C4-2B (cell line): ENCODE measurements at regions not wholly inside any gene's neighbourhood (a gene's known extent, or its start where the extent isn't known, plus 50 kb on each side); places are given as distances from the start of the nearest gene placed in this dataset.

Experiments used
- H3K27ac ChIP-seq: fragments of 450-650 bp; 2 replicates; pipeline ENCODE4 v1.5.1; 2017
- ZFX ChIP-seq: fragments of 450-650 bp; IDR thresholded peaks from 2 replicates; pipeline ENCODE4 v1.6.1; 2017
- TF ChIP-seq, protein P1 (sequence below): fragments of 450-650 bp; conservative IDR thresholded peaks from 2 replicates; pipeline ENCODE4 v1.5.1; 2017; ENCODE audit warnings: mild to moderate bottlenecking

DNA sequence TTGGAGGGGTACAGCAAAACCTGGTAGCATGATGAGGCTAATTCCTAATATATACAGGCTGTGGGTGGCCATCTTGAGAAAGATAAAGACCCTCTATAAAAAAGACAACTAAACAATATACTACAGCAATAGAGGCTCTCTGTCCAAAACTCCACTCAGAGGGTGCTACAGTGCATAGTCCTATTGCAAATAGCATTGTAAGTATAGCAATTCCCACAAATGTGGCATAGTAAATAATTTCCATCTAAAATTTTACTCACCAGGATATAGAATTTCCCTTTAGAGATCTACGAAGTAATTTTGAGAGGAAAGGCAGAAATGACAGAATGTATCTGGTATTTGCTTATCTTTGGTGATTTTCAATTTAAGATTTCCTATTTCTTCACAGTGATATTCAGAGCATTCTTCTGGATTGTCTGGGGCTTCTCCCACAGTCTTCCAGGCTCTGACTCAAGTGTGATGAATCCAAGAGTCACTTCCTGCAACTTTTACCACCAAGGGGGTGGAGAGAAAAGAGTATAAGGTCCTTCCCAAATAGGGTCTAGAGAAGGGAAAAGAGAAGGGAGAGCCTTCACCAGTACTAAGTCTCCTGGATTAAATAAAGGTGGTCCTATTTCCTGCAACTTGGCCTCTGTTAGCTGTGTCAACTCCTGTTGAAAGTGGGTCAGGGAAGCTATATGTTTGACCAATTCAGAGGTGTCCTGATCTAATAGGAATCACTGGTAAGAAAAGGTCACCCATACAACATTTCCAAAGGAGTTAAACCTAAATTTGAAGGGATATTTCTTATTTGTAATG lies 1054.7 kb upstream of the CNTN5 start:
- no peak overlapping the region for H3K27ac ChIP-seq
- TF ChIP-seq, protein P1, sequence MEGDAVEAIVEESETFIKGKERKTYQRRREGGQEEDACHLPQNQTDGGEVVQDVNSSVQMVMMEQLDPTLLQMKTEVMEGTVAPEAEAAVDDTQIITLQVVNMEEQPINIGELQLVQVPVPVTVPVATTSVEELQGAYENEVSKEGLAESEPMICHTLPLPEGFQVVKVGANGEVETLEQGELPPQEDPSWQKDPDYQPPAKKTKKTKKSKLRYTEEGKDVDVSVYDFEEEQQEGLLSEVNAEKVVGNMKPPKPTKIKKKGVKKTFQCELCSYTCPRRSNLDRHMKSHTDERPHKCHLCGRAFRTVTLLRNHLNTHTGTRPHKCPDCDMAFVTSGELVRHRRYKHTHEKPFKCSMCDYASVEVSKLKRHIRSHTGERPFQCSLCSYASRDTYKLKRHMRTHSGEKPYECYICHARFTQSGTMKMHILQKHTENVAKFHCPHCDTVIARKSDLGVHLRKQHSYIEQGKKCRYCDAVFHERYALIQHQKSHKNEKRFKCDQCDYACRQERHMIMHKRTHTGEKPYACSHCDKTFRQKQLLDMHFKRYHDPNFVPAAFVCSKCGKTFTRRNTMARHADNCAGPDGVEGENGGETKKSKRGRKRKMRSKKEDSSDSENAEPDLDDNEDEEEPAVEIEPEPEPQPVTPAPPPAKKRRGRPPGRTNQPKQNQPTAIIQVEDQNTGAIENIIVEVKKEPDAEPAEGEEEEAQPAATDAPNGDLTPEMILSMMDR: no peak
- TF ChIP-seq ZFX: no peak

DNA sequence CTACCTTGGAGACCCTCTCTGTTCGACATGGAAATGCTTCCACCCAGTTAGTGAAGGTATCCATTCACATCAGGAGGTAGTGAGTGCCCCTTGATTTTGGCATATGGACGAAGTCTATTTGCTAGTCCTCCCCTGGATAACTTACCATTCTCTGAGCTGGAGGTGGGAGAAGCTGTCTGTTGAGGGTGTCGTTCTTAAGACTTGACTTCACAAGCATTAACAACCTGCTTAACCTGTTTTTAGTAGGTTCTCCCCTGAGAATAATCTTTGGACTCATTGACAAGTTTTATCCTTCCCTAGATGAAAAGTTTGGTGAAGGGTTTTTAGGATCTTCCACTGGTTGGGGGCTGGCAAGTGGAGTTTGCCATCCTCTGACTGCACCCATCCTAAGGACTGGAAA lies 1053.8 kb upstream of the CNTN5 start:
- no peak overlapping the region for H3K27ac ChIP-seq
- TF ChIP-seq ZFX: no peak
- TF ChIP-seq, protein P1: no peak

DNA sequence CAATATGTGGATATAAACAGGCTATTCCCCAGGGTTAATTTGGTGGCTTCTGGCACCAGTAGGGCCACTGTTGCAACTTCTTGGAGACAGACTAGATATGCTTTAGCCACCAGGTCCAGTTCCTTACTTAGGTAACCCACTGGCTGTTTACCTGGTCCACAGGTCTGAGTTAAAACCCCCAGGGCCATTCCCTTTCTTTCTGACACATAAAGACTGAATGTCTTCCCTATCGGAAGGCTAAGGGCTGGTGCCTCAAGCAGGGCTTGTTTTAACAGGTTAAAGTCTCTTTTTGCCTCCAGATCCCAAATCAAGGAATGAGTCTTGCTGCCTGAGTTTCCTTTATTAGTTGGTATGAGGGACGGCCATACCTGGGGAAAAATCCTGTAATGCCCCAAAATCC lies 1052.7 kb upstream of the CNTN5 start:
- TF ChIP-seq ZFX: no peak
- TF ChIP-seq, protein P1: no peak

DNA sequence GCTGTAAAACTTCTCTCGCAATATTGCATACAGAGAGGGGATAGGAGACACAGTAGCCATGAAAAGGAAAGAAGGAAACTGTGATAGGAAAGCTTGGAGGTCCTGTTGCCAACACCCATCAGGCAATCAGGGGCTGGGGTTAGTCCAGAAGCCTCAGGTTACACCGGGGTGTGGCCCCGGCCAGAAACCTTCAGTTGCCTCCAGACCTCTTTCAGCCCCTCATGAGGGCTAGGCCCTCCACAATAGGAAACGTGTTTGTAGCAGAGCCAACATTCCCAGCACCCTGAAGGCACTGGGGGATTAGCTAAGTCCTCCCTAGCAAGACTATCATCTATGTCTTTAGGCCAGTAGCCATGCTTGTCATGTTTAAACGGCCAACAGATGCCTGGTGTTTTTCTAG lies 1048.0 kb upstream of the CNTN5 start:
- no peak overlapping the region for H3K27ac ChIP-seq
- no peak for TF ChIP-seq ZFX
- TF ChIP-seq, protein P1: no peak

More for the DNA sequence above, 1052.7 kb upstream of the CNTN5 start:
- H3K27ac ChIP-seq: no peak overlapping the region

DNA sequence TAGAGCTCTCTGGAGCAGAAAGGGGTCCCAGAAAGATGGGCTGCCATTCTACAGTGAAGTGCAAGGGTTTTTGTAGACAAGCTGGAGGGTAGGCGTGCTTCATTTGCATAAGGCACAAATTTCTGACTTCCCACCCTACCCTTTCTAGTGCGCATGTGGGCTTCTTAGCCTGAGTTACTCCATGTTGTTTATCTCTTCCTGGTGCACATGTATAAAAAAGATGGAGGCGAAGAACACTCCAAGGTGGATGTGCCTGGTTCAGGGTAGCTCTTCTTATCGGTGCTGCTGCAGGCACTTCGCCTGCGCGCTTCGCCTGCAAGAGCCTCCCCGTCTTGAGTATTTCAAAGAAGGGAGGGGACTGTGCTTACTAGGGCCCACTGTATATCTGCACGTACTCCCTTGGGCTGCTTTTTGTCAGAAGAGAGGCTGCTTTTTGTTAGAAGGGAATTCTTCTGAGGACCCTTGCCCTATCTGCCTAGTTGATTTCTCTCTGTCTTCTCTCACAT lies 1047.3 kb upstream of the CNTN5 start:
- no peak overlapping the region for H3K27ac ChIP-seq
- no peak for TF ChIP-seq ZFX
- TF ChIP-seq, protein P1: no peak

DNA sequence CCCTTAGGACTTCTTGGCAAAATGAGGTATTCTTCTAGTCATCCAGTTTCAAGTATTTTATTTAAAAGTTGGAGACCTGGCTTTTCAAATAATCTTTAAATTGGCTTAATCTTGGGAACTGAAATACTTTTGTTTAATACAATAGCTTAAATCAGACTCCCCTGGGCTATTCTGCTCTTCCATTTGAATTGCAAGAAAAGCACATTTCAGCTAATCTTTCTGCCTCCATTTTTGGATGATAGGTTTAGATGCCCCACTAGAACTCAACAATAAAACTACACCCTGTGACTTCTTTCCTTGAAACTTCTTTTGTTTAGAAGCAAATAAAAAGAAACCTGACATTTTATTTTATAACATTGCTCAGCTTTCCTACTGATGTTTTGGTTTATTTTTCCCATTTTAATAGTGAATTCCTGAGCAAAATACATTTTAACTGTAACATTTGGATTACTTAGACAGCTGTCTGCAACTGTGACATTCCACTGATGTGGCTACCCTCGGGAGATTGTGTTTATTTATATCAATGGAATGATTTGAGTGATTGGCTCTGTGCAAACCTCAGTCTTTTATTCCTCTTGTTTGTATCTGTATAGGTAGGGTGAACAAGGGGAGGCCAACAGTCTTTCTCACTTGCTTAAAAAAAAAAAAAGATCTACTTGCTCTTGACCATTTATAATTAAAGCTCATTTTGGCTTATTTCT lies 1045.8 kb upstream of the CNTN5 start:
- TF ChIP-seq, protein P1: no peak
- no peak for TF ChIP-seq ZFX
- no peak overlapping the region for H3K27ac ChIP-seq

DNA sequence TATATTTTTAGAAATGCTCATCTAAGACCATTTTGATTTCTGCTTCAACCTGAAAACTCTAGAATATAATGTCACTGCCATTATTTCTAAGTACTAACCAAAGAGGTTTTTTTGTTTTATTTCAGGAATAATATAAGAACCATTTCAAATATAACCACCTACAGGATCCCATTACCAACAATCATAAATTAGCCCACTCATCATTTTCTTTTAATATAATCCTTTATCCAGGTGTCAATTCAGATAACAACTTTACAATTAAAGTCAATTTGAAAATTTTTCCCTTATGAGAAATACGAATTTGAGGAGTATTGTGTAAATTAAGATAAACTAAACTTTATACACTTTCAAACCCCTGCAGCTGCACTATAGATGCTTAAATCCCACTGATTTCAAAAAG lies 1043.0 kb upstream of the CNTN5 start:
- TF ChIP-seq, protein P1: no peak
- no peak for TF ChIP-seq ZFX
- no peak overlapping the region for H3K27ac ChIP-seq
